B cell (primary cell): ENCODE measurements at regions not wholly inside any gene's neighbourhood (a gene's known extent, or its start where the extent isn't known, plus 50 kb on each side); places are given as distances from the start of the nearest gene placed in this dataset.

ENCODE experiments used
- ATAC-seq: fragments of 200-7000 bp; cut with Tn5 transposase; one replicate; pipeline ENCODE4 v1.10.0; 2021; ENCODE audit warnings: low read depth, mild to moderate bottlenecking, moderate number of reproducible peaks, moderate library complexity
- CTCF ChIA-PET: fragments of 350-600 bp; sonication (Branson Sonifier 250); formaldehyde crosslinking; loops from one replicate; lab custom pipeline; 2021; ENCODE audit warnings: antibody characterized with exemption, inconsistent platforms; lab: Charles Lee
- POLR2A ChIA-PET: fragments of 350-600 bp; sonication (Branson Sonifier 250); formaldehyde crosslinking; loops from one replicate; lab custom pipeline; 2021; ENCODE audit warnings: antibody characterized with exemption; lab: Charles Lee
- DNase-seq: peaks from one replicate; pipeline ENCODE4 v3.0.0; 2013
- H2AFZ ChIP-seq: 2 replicates; pipeline ENCODE4 v1.6.1; 2012; ENCODE audit warnings: mild to moderate bottlenecking, low read depth, low read length; ENCODE audit not compliant: insufficient read depth, poor library complexity, severe bottlenecking
- H3K27ac ChIP-seq, 2 donors: 1 replicate in 1 of 2; 2 replicates in 1 of 2; pipeline ENCODE4 v1.5.1; 2012 to 2013; ENCODE audit warnings: low read length in 2 of 2, mild to moderate bottlenecking in 2 of 2, moderate library complexity in 1 of 2
- H3K27me3 ChIP-seq, 4 experiments: fragments of 200-600 bp in 1 of 4; sonication (generic) in 1 of 4; replicated peaks in 1 of 4; 1 replicate in 2 of 4; 2 replicates in 2 of 4; pipeline versions ENCODE4 v1.6.1 to v1.7.0; 2013 to 2016; ENCODE audit warnings: low read length in 3 of 4, mild to moderate bottlenecking in 2 of 4, mixed read lengths in 1 of 4, moderate library complexity in 1 of 4; ENCODE audit not compliant: insufficient read depth in 4 of 4, control insufficient read depth in 3 of 4; ENCODE audit errors: control extremely low read depth in 1 of 4
- H3K36me3 ChIP-seq, 2 experiments: replicated peaks in 1 of 2; 1 replicate in 1 of 2; 2 replicates in 1 of 2; pipeline versions ENCODE4 v1.6.1 to v1.7.1; 2013; ENCODE audit warnings: low read length in 1 of 2; ENCODE audit not compliant: insufficient read depth in 2 of 2, control insufficient read depth in 1 of 2; ENCODE audit errors: control extremely low read depth in 1 of 2, extremely low read depth in 1 of 2
- H3K4me1 ChIP-seq, 2 donors: fragments of 200-600 bp in 1 of 2; sonication (generic) in 1 of 2; 1 replicate in 1 of 2; 2 replicates in 1 of 2; pipeline versions ENCODE4 v1.5.1 to v1.6.1; 2013 to 2017; ENCODE audit warnings: low read length in 2 of 2; ENCODE audit not compliant: control insufficient read depth in 2 of 2, insufficient read depth in 2 of 2
- H3K4me2 ChIP-seq: replicated peaks from 2 replicates; pipeline ENCODE3; 2012; ENCODE audit warnings: mild to moderate bottlenecking, low read depth, low read length; ENCODE audit not compliant: poor library complexity, severe bottlenecking
- H3K4me3 ChIP-seq, 5 experiments: fragments of 200-600 bp in 1 of 5; sonication (generic) in 1 of 5; 1 replicate in 3 of 5; 2 replicates in 2 of 5; pipeline versions ENCODE4 v1.5.1 to v1.7.0; 2011 to 2016; ENCODE audit warnings: low read length in 4 of 5, mild to moderate bottlenecking in 4 of 5, low read depth in 2 of 5, control low read depth in 1 of 5, moderate library complexity in 1 of 5; ENCODE audit not compliant: insufficient read depth in 1 of 5; ENCODE audit errors: control extremely low read depth in 1 of 5, extremely low read depth in 1 of 5
- H3K79me2 ChIP-seq: fragments of 200-600 bp; sonication (generic); one replicate; pipeline ENCODE4 v1.6.0; 2016; ENCODE audit warnings: low read length; ENCODE audit not compliant: control insufficient read depth, insufficient read depth
- H3K9ac ChIP-seq: fragments of 200-600 bp; sonication (generic); 2 replicates; pipeline ENCODE4 v1.6.1; 2017; ENCODE audit warnings: mild to moderate bottlenecking, low read length, moderate library complexity
- H3K9me3 ChIP-seq, 3 donors: one replicate each; pipeline versions ENCODE4 v1.6.1 to v1.7.1; 2013; ENCODE audit warnings: low read length in 2 of 3; ENCODE audit not compliant: control insufficient read depth in 2 of 3, insufficient read depth in 1 of 3; ENCODE audit errors: control extremely low read depth in 1 of 3
- H4K20me1 ChIP-seq: 2 replicates; pipeline ENCODE4 v1.6.0; 2012; ENCODE audit warnings: mild to moderate bottlenecking, low read length; ENCODE audit not compliant: insufficient read depth, control insufficient read depth, poor library complexity, severe bottlenecking
- H3K27ac Mint-ChIP-seq: one replicate; pipeline ENCODE4 v1.8.0; 2021; ENCODE audit warnings: mixed read lengths
- H3K27me3 Mint-ChIP-seq: one replicate; pipeline ENCODE4 v1.8.0; 2021; ENCODE audit warnings: mixed read lengths
- H3K4me1 Mint-ChIP-seq: one replicate; pipeline ENCODE4 v1.8.0; 2021; ENCODE audit warnings: mixed read lengths
- H3K4me3 Mint-ChIP-seq: one replicate; pipeline ENCODE4 v1.8.0; 2021; ENCODE audit warnings: mixed read lengths
- H3K9me3 Mint-ChIP-seq: one replicate; pipeline ENCODE4 v1.8.0; 2022; ENCODE audit warnings: mixed read lengths; ENCODE audit not compliant: insufficient read depth
- CTCF ChIP-seq: fragments of 200-600 bp; IDR thresholded peaks from one replicate; pipeline ENCODE4 v1.8.0; 2022; ENCODE audit warnings: antibody characterized with exemption, mild to moderate bottlenecking
- EZH2 ChIP-seq: IDR thresholded peaks from 2 replicates; pipeline ENCODE4 v1.6.1; 2012; ENCODE audit warnings: borderline replicate concordance, low read depth, mild to moderate bottlenecking, moderate library complexity, low read length; ENCODE audit not compliant: insufficient read depth, poor library complexity, severe bottlenecking
- WGBS: methylation state at CpG from one replicate; pipeline ENCODE4 v1.1.5; 2013; ENCODE audit warnings: missing lambda C conversion rate; ENCODE audit not compliant: insufficient coverage; 5-methylcytosine and 5-hydroxymethylcytosine counted together
- intact Hi-C: fragments of 100-400 bp; cut with micrococcal nuclease; formaldehyde crosslinking; loops from one replicate; pipeline ENCODE4 v1.10.0; 2022

- H3K79me2 ChIP-seq: no peaks in the 10 kb centered on the region
- 100% methylated on average over 1 of the region's 1 CpG for WGBS
- no peak overlapping the region for H3K27ac Mint-ChIP-seq
Observed at GRCh38 chr9:2286333-2286705, 271.2 kb downstream of the SMARCA2 start.

GRCh38 chr9:2286825-2287455 lies 271.8 kb downstream of the SMARCA2 start:
- CTCF ChIA-PET: no interaction called here
- H3K4me2 ChIP-seq: no peak overlapping the region
- H3K9ac ChIP-seq: no peak overlapping the region

More at GRCh38 chr9:2286333-2286705, 271.2 kb downstream of the SMARCA2 start:
- Histone ChIP-seq H3K9ac (no peak overlapping the region), H3K27ac (no peak overlapping the region), H3K9me3 (peaks cover 0 to 3% (median 0%) of the 10 kb centered on the region in 3 donors), H3K36me3 (no peaks in the 10 kb centered on the region), H3K4me3 (no peak overlapping the region), H2AFZ (no peak overlapping the region), H3K4me1 (no peaks in the 10 kb centered on the region), H3K27me3 (no peaks in the 10 kb centered on the region), H3K4me2 (no peak overlapping the region), H4K20me1 (no peaks in the 10 kb centered on the region)
- no peaks in the 10 kb centered on the region for H3K4me1 Mint-ChIP-seq
- H3K9me3 Mint-ChIP-seq: no peaks in the 10 kb centered on the region
- ATAC-seq (no peak), DNase-seq (no peak)
- intact Hi-C loops: no loop called here
- H3K27me3 Mint-ChIP-seq: peaks cover 18% of the 10 kb centered on the region
- ChIA-PET CTCF (interaction anchor here (0.7 kb wide), 1 partner anchor 10 kb away, joined by 3 read pairs; no protein-coding TSS in a partner anchor), POLR2A (no interaction called here)
- H3K4me3 Mint-ChIP-seq: no peak overlapping the region
- TF ChIP-seq CTCF: no peak
- TF ChIP-seq EZH2: no peak

More at GRCh38 chr9:2286825-2287455, 271.8 kb downstream of the SMARCA2 start:
- Histone ChIP-seq H3K9me3 (peaks cover 0 to 3% (median 0%) of the 10 kb centered on the region in 3 donors), H3K4me3 (no peak overlapping the region), H3K27me3 (no peaks in the 10 kb centered on the region), H4K20me1 (no peaks in the 10 kb centered on the region), H3K36me3 (no peaks in the 10 kb centered on the region), H2AFZ (no peak overlapping the region), H3K27ac (no peak overlapping the region), H3K79me2 (no peaks in the 10 kb centered on the region), H3K4me1 (no peaks in the 10 kb centered on the region)
- Mint-ChIP-seq H3K4me3 (no peak overlapping the region), H3K4me1 (no peaks in the 10 kb centered on the region), H3K27ac (no peak overlapping the region), H3K9me3 (no peaks in the 10 kb centered on the region), H3K27me3 (peaks cover 20% of the 10 kb centered on the region)
- DNase-seq (no peak), ATAC-seq (no peak)
- intact Hi-C loops: no loop called here
- POLR2A ChIA-PET: no interaction called here
- TF ChIP-seq CTCF: no peak
- TF ChIP-seq EZH2: no peak
- 92% methylated on average over 4 of the region's 5 CpGs for whole genome bisulfite sequencing
